GM12892 (cell line): ENCODE measurements at regions not wholly inside any gene's neighbourhood (a gene's known extent, or its start where the extent isn't known, plus 50 kb on each side); places are given as distances from the start of the nearest gene placed in this dataset.

Experiments used
- POLR2AphosphoS5 ChIP-seq: IDR thresholded peaks from 2 replicates; pipeline ENCODE4 v1.6.1; 2011; ENCODE audit warnings: low read depth, low read length, control low read depth
- TAF1 ChIP-seq: IDR thresholded peaks from 2 replicates; pipeline ENCODE4 v1.6.1; 2011; ENCODE audit warnings: low read depth, mild to moderate bottlenecking, control low read depth, low read length, borderline replicate concordance

GRCh38 chr17:51572115-51572514, 311.8 kb downstream of the UTP18 start:
- no peak for TF ChIP-seq POLR2AphosphoS5
- no peak for TF ChIP-seq TAF1
